ENCODE measurements at regions not wholly inside any gene's neighbourhood (a gene's known extent, or its start where the extent isn't known, plus 50 kb on each side); places are given as distances from the start of the nearest gene placed in this dataset.

- no peak for DNase-seq (ENCODE audit: low spot score)
- H3K4me3 Mint-ChIP-seq (ENCODE audit: low read depth) = no peak overlapping the region
- peaks cover 24% of the 10 kb centered on the region for H3K27me3 Mint-ChIP-seq (ENCODE audit: low read depth)
- no peaks in the 10 kb centered on the region for H3K36me3 Mint-ChIP-seq (ENCODE audit: low read depth)
- H3K4me1 Mint-ChIP-seq (ENCODE audit: low read depth) = no peaks in the 10 kb centered on the region
- H3K9me3 Mint-ChIP-seq = no peaks in the 10 kb centered on the region
- H3K27ac Mint-ChIP-seq = no peak overlapping the region
- intact Hi-C loops (cut with micrococcal nuclease) = no loop called here
These were observed 422.2 kb downstream of the MTX2 start for GRCh38 chr2:176691471-176691870.

DNA sequence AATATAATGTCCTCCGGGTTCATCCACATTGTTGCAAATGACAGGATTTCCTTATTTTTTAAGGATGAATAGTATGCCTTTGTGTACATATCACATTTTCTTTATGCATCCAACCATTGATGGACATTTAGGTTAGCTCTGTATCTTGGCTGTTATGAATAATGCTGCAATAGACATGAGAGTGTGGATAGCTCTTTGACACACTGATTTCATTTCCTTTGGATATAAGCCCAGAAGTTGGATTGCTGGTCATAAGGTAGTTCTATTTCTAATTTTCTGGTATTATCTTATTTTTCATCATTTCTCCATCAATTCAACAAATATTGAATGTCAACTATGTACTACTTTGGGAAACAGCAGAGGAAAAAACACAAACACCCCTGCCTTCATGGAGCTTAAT lies 423.3 kb downstream of the MTX2 start:
- Mint-ChIP-seq H3K27ac (no peak overlapping the region), H3K9me3 (no peaks in the 10 kb centered on the region), H3K27me3 (ENCODE audit: low read depth) (peaks cover 30% of the 10 kb centered on the region), H3K4me3 (ENCODE audit: low read depth) (no peak overlapping the region), H3K4me1 (ENCODE audit: low read depth) (no peaks in the 10 kb centered on the region), H3K36me3 (ENCODE audit: low read depth) (no peaks in the 10 kb centered on the region)
- DNase-seq (ENCODE audit: low spot score) = no peak
- intact Hi-C loops (cut with micrococcal nuclease) = no loop called here

DNA sequence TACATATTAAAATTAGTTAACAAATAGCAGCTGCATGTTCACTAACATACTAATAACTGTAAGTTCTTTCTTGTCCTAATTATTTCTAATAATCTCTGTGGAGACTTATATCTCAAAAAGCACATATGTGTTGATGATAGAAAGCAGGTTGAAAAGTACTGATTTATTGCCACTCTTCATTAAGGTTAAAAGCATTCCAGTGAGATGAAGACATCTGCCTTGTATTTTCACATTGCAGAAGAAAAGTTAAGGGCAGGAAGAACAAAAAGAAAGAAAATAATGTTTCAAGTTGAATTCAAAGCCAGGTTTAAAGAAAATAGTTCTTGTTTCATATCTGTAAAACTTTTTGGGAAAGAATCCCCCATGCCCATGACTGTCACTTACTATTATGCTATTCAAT lies 429.9 kb downstream of the MTX2 start:
- DNase-seq (ENCODE audit: low spot score) = no peak
- no peak overlapping the region for H3K4me3 Mint-ChIP-seq (ENCODE audit: low read depth)
- no peaks in the 10 kb centered on the region for H3K9me3 Mint-ChIP-seq
- no peaks in the 10 kb centered on the region for H3K4me1 Mint-ChIP-seq (ENCODE audit: low read depth)
- H3K27ac Mint-ChIP-seq = no peak overlapping the region
- H3K36me3 Mint-ChIP-seq (ENCODE audit: low read depth) = no peaks in the 10 kb centered on the region
- H3K27me3 Mint-ChIP-seq (ENCODE audit: low read depth) = peaks cover 35% of the 10 kb centered on the region
- intact Hi-C loops (cut with micrococcal nuclease) = no loop called here

- Mint-ChIP-seq H3K9me3 (no peaks in the 10 kb centered on the region), H3K27me3 (ENCODE audit: low read depth) (peaks cover 33% of the 10 kb centered on the region), H3K27ac (no peak overlapping the region), H3K4me3 (ENCODE audit: low read depth) (no peak overlapping the region), H3K4me1 (ENCODE audit: low read depth) (no peaks in the 10 kb centered on the region), H3K36me3 (ENCODE audit: low read depth) (no peaks in the 10 kb centered on the region)
- DNase-seq (ENCODE audit: low spot score) = no peak
- intact Hi-C loops (cut with micrococcal nuclease) = no loop called here
These were observed 430.4 kb downstream of the MTX2 start for GRCh38 chr2:176699644-176700043.

GRCh38 chr2:176702131-176702530 lies 432.9 kb downstream of the MTX2 start:
- no peak for DNase-seq (ENCODE audit: low spot score)
- intact Hi-C loops (cut with micrococcal nuclease) = no loop called here
- no peaks in the 10 kb centered on the region for H3K36me3 Mint-ChIP-seq (ENCODE audit: low read depth)
- no peaks in the 10 kb centered on the region for H3K4me1 Mint-ChIP-seq (ENCODE audit: low read depth)
- H3K27me3 Mint-ChIP-seq (ENCODE audit: low read depth) = peaks cover 28% of the 10 kb centered on the region
- no peak overlapping the region for H3K4me3 Mint-ChIP-seq (ENCODE audit: low read depth)
- H3K27ac Mint-ChIP-seq = no peak overlapping the region
- no peaks in the 10 kb centered on the region for H3K9me3 Mint-ChIP-seq

DNA sequence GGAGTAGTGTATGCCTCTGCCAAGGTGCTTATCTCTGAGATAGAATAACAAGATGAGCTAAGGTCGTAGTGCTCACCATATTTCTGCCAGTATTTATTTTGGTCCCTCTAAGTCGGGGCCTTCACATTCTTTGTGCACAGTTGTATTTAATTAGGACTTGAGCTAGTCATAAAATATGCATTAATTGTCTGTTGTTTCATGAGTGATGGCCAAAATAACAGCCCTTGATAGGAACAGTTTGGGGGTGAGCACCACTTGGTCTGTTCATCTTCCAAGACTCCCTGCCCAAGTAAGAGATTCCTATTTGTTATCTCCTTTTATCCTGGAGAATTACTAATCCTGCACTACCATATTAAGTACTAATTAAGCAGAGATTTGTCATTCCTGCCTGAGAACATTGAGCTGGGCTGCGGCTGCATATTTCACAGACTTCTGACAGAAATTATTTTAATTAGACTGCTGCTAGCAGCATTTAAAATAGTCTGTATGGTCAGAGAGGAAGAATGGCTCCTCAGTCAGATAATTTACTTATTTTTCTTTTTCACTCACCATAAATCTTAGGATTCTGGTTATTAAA lies 435.1 kb downstream of the MTX2 start:
- Mint-ChIP-seq H3K36me3 (ENCODE audit: low read depth) (no peaks in the 10 kb centered on the region), H3K4me3 (ENCODE audit: low read depth) (no peak overlapping the region), H3K9me3 (no peaks in the 10 kb centered on the region), H3K27me3 (ENCODE audit: low read depth) (peaks cover 20% of the 10 kb centered on the region), H3K27ac (no peak overlapping the region), H3K4me1 (ENCODE audit: low read depth) (no peaks in the 10 kb centered on the region)
- DNase-seq (ENCODE audit: low spot score) = no peak
- intact Hi-C loops (cut with micrococcal nuclease) = no loop called here

DNA sequence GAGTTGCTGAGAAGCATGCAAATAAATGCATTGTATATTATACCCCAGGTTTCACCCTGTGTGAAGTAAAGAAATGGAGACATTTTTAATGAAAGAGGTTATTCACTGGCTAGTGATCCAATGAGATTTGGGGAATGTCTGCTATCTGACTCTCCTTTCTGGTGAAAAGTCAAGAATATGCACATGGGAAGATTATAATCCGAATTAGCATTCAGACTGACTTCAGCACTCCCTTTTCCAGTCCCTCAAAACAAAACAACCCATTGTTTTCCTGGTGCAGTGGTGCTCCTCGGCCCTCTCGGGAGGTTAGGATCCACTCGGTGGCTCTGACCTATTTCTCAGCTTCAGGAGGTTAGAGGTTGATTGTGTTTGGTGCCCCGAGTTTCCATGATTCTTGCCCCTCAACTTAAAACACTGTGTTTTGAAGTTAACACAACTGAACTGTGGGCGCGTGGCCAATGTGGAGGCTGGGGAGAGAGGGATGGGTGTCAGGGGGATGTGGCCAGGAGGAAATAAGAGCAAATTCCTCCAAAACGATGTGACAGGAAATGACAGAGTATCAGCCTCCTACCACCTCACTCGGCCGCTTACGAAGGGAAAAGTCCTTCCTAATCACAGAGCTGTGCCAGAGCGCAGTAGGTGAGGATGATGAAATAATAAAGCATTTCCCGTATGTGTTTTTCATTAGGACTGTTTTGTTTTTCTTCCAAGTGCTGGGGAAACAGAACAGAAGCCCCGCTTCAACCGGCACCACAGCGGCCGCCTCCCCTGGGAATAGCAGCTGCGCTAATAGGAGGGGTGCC lies 440.1 kb downstream of the MTX2 start:
- Mint-ChIP-seq H3K27me3 (ENCODE audit: low read depth) (peaks cover 18% of the 10 kb centered on the region), H3K4me3 (ENCODE audit: low read depth) (no peak overlapping the region)

DNA sequence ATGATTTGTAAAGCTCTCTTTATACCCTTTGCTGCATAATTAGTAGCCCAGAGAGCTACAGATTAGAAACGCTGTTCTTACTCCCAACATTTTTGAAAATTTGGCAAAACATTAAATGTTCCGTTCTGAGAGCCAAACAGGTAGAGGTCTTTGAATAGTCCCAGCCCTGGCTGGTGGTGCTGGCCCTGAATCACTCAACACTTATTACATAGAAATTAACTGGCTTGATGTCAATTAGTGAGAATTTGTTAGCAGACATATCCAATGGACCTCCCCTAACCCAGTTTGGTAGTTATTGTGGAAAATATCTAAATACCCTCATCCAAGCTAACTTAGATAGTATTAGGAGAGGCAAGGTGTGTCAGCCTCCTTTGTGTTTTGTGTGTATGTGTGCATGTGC lies 440.7 kb downstream of the MTX2 start:
- DNase-seq (ENCODE audit: low spot score) = no peak
- Mint-ChIP-seq H3K9me3 (no peaks in the 10 kb centered on the region), H3K4me1 (ENCODE audit: low read depth) (no peaks in the 10 kb centered on the region), H3K36me3 (ENCODE audit: low read depth) (no peaks in the 10 kb centered on the region), H3K4me3 (ENCODE audit: low read depth) (no peak overlapping the region), H3K27ac (no peak overlapping the region), H3K27me3 (ENCODE audit: low read depth) (peaks cover 18% of the 10 kb centered on the region)
- intact Hi-C loops (cut with micrococcal nuclease) = no loop called here

More for the DNA sequence above, 440.1 kb downstream of the MTX2 start:
- no peaks in the 10 kb centered on the region for H3K9me3 Mint-ChIP-seq
- H3K36me3 Mint-ChIP-seq (ENCODE audit: low read depth) = no peaks in the 10 kb centered on the region
- intact Hi-C loops (cut with micrococcal nuclease) = no loop called here
- DNase-seq (ENCODE audit: low spot score) = no peak
- H3K27ac Mint-ChIP-seq = no peak overlapping the region
- no peaks in the 10 kb centered on the region for H3K4me1 Mint-ChIP-seq (ENCODE audit: low read depth)

DNA sequence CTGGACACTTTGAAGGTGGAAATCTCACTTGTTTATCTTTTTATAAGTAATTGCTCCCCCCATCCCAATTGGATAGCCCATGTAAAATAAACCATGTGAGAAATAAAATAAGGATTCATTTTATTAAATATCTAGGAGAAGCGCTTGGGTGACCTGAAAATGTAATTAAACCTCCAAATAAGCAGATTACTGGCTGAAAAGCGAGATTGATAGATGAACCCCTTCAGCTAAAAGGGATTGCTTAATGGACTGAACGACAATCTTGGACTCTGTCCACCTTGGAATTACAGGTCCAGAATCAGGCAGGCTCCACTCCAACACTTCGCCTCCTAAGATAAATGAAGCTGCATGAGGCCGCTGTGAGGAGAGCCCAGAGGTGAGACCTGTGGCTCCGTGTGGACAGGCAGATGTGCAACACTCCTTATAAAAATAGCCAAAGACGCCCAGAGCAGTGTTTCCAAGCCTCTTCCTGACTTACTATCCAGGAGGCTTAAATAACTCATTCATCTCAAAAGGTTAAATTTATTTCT lies 441.5 kb downstream of the MTX2 start:
- Mint-ChIP-seq H3K27ac (no peak overlapping the region), H3K27me3 (ENCODE audit: low read depth) (peaks cover 18% of the 10 kb centered on the region), H3K4me3 (ENCODE audit: low read depth) (no peak overlapping the region), H3K9me3 (no peaks in the 10 kb centered on the region), H3K36me3 (ENCODE audit: low read depth) (no peaks in the 10 kb centered on the region), H3K4me1 (ENCODE audit: low read depth) (no peaks in the 10 kb centered on the region)
- intact Hi-C loops (cut with micrococcal nuclease) = no loop called here
- no peak for DNase-seq (ENCODE audit: low spot score)

DNA sequence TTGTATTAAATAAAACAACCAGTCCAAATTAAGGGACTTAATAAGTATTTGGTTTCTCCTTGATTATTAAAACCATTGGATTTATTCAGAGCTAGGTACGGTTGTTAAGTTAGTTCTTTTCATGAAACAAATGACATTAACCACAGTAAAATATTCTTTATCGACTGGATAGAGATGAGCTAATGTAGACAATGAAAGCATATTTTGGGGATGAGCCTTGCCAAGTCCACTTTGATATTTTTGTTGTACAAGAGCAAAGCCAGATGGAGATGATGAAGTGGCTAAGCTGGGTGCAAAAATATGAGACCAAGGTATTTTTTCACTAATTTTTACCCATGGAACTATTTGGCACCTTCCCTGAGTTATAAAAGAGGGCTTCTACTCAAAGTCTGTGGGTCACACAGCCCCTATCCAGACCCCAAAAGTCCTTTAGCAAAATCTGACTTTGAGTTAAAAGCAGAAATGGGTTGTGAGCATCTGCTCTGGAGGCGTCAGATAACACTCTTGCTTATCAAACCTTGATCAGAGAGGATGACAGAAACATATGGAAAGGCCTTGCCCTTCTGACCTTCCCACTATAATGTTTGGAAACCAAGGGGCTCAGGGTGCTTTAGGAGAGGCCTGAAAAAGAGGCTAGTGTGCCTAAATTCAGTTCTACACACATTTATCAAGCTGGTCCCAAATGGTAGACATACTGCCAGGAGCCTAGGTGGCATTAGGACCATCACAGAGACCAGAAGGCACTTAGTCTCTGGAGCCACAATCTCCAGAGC lies 456.8 kb downstream of the MTX2 start:
- H3K9me3 Mint-ChIP-seq = no peaks in the 10 kb centered on the region
- no peak overlapping the region for H3K4me3 Mint-ChIP-seq (ENCODE audit: low read depth)
- intact Hi-C loops (cut with micrococcal nuclease) = no loop called here
- peaks cover 23% of the 10 kb centered on the region for H3K27me3 Mint-ChIP-seq (ENCODE audit: low read depth)
- H3K4me1 Mint-ChIP-seq (ENCODE audit: low read depth) = no peaks in the 10 kb centered on the region
- no peak for DNase-seq (ENCODE audit: low spot score)
- no peak overlapping the region for H3K27ac Mint-ChIP-seq
- H3K36me3 Mint-ChIP-seq (ENCODE audit: low read depth) = no peaks in the 10 kb centered on the region

- DNase-seq (ENCODE audit: low spot score) = no peak
- Mint-ChIP-seq H3K9me3 (no peaks in the 10 kb centered on the region), H3K27me3 (ENCODE audit: low read depth) (peaks cover 14% of the 10 kb centered on the region), H3K4me3 (ENCODE audit: low read depth) (no peak overlapping the region), H3K27ac (no peak overlapping the region), H3K4me1 (ENCODE audit: low read depth) (no peaks in the 10 kb centered on the region), H3K36me3 (ENCODE audit: low read depth) (no peaks in the 10 kb centered on the region)
- intact Hi-C loops (cut with micrococcal nuclease) = no loop called here
These were observed 458.5 kb downstream of the MTX2 start for GRCh38 chr2:176727696-176728095.

DNA sequence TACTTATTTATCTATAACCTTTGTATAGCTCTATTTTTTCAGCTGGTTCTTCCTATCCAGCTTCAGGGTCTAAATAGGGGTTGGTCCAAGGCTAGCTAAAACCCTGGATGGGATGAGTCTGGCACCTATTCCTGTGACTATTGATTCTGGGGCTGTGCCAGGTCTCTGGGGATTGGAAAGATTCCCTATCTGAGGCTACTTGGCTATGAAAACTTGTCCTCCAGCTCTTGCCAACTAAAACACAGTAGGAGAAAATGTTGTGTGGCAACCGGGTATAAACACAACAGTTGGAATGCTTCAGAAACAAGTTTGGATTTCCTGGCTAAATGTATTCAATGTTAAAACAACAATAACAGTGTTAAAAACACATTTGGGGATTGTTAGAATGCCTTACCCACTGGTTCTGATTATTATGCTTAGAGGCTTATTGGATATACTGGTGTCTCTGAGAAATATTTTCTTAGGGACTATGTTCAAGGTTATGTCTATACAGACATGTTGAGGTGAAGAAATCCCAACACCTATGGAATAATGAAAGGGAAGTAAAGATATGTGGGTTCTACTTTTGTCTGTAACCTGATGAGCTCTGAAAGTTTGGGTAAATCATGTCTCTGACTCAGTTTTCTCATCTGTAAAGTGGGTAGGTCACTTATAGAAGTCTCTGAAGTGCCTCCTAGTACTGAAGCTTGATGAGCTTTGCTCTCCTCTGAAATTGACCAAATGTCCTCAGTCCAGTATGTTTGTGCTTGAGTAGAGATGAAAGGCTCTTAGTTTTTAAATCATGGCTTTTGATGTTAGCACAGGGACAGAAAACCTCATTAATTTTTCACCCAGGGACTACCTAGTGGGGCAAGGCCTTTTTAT lies 460.7 kb downstream of the MTX2 start:
- no peak overlapping the region for H3K27ac Mint-ChIP-seq
- H3K27me3 Mint-ChIP-seq (ENCODE audit: low read depth) = peaks cover 12% of the 10 kb centered on the region
- intact Hi-C loops (cut with micrococcal nuclease) = no loop called here
- H3K36me3 Mint-ChIP-seq (ENCODE audit: low read depth) = no peaks in the 10 kb centered on the region
- no peaks in the 10 kb centered on the region for H3K9me3 Mint-ChIP-seq
- no peak for DNase-seq (ENCODE audit: low spot score)
- H3K4me3 Mint-ChIP-seq (ENCODE audit: low read depth) = no peak overlapping the region
- no peaks in the 10 kb centered on the region for H3K4me1 Mint-ChIP-seq (ENCODE audit: low read depth)
